SK-N-SH (cell line): ENCODE measurements at regions not wholly inside any gene's neighbourhood (a gene's known extent, or its start where the extent isn't known, plus 50 kb on each side); places are given as distances from the start of the nearest gene placed in this dataset.

Experiments used
- CHD2 ChIP-seq: fragments of 150-350 bp; IDR thresholded peaks from 2 replicates; pipeline ENCODE4 v1.6.1; 2018; ENCODE audit warnings: low read length; ENCODE audit not compliant: partially characterized antibody
- CTCF ChIP-seq: fragments of 200-600 bp; sonication (generic); IDR thresholded peaks from 2 replicates; pipeline ENCODE4 v1.6.1; 2017; ENCODE audit warnings: antibody characterized with exemption, mild to moderate bottlenecking, moderate library complexity
- MXI1 ChIP-seq: IDR thresholded peaks from 2 replicates; pipeline ENCODE4 v1.6.1; 2012; ENCODE audit warnings: mild to moderate bottlenecking, low read depth, low read length, improper control_type of control experiment
- RAD21 ChIP-seq: IDR thresholded peaks from 2 replicates; pipeline ENCODE4 v1.6.1; 2012; ENCODE audit warnings: mild to moderate bottlenecking, low read length
- TCF12 ChIP-seq: IDR thresholded peaks from 2 replicates; pipeline ENCODE4 v1.4.0; 2012
- YY1 ChIP-seq: IDR thresholded peaks from 2 replicates; pipeline ENCODE4 v1.4.0; 2012; ENCODE audit warnings: low read depth, mild to moderate bottlenecking

- no peak for TF ChIP-seq CTCF
- no peak for TF ChIP-seq RAD21
- no peak for TF ChIP-seq CHD2
- TF ChIP-seq TCF12 = no peak
- TF ChIP-seq MXI1 = no peak
- no peak for TF ChIP-seq YY1
Observed at GRCh38 chr2:82198809-82199492, 1894.4 kb upstream of the LRRTM1 start.
